Right ventricle myocardium inferior (tissue), 1 donor: ENCODE measurements at regions not wholly inside any gene's neighbourhood (a gene's known extent, or its start where the extent isn't known, plus 50 kb on each side); places are given as distances from the start of the nearest gene placed in this dataset.
A peak's percentile ranks its signal among the peaks of the same experiment; 100 is the strongest.

Experiments
- ATAC-seq: fragments of 200-7000 bp; cut with Tn5 transposase; one replicate; pipeline ENCODE4 v1.9.1; 2020; ENCODE audit warnings: mild to moderate bottlenecking, moderate library complexity
- DNase-seq: peaks from one replicate; pipeline ENCODE4 v3.0.0; 2021; ENCODE audit errors: missing footprints
- intact Hi-C: fragments of 100-400 bp; cut with DNase I; formaldehyde crosslinking; loops from one replicate; pipeline ENCODE4 v1.11.0; 2022
- donor health status: DM: no; HTN: yes; CAD: no; lungs with severe emphysema.

- ATAC-seq = no peak
- no peak for DNase-seq
- intact Hi-C loops = no loop called here
These were observed 49.9 kb upstream of the ATP2B2 start for GRCh38 chr3:10555263-10555662.

GRCh38 chr3:10556312-10556711 lies 50.9 kb upstream of the ATP2B2 start:
- intact Hi-C loops = no loop called here
- no peak for DNase-seq
- ATAC-seq = no peak

GRCh38 chr3:10557250-10557649 lies 51.9 kb upstream of the ATP2B2 start:
- intact Hi-C loops = no loop called here
- DNase-seq = no peak
- no peak for ATAC-seq

- DNase-seq (no peak), ATAC-seq (no peak)
- intact Hi-C loops = no loop called here
These were observed 52.5 kb upstream of the ATP2B2 start for GRCh38 chr3:10557781-10558373.

- intact Hi-C loops = no loop called here
- ATAC-seq (no peak), DNase-seq (no peak)
These were observed 53.4 kb upstream of the ATP2B2 start for GRCh38 chr3:10558736-10559135.

- no peak for DNase-seq
- intact Hi-C loops = no loop called here
- no peak for ATAC-seq
These were observed 54.9 kb upstream of the ATP2B2 start for GRCh38 chr3:10560060-10560861.

- no peak for DNase-seq
- intact Hi-C loops = no loop called here
These were observed 56.0 kb upstream of the ATP2B2 start for GRCh38 chr3:10561162-10561945.

GRCh38 chr3:10561946-10562560 lies 56.7 kb upstream of the ATP2B2 start:
- intact Hi-C loops = no loop called here

More at GRCh38 chr3:10561162-10561945, 56.0 kb upstream of the ATP2B2 start:
- ATAC-seq = no peak

GRCh38 chr3:10563396-10563795 lies 58.0 kb upstream of the ATP2B2 start:
- no peak for ATAC-seq
- intact Hi-C loops = no loop called here

More at GRCh38 chr3:10561946-10562560, 56.7 kb upstream of the ATP2B2 start:
- DNase-seq = no peak
- no peak for ATAC-seq

GRCh38 chr3:10565814-10566213 lies 60.4 kb upstream of the ATP2B2 start:
- intact Hi-C loops = no loop called here
- no peak for DNase-seq
- no peak for ATAC-seq

More at GRCh38 chr3:10563396-10563795, 58.0 kb upstream of the ATP2B2 start:
- DNase-seq = no peak

GRCh38 chr3:10566451-10566850 lies 61.1 kb upstream of the ATP2B2 start:
- DNase-seq (no peak), ATAC-seq (no peak)
- intact Hi-C loops = no loop called here

GRCh38 chr3:10568549-10568948 lies 63.2 kb upstream of the ATP2B2 start:
- DNase-seq (no peak), ATAC-seq (no peak)
- intact Hi-C loops = no loop called here

GRCh38 chr3:10570196-10570946 lies 65.0 kb upstream of the ATP2B2 start:
- DNase-seq (no peak), ATAC-seq (peak; percentile 75)
- intact Hi-C loops = no loop called here

- ATAC-seq (no peak), DNase-seq (no peak)
- intact Hi-C loops = no loop called here
These were observed 68.8 kb upstream of the ATP2B2 start for GRCh38 chr3:10574101-10574620.

GRCh38 chr3:10575601-10576160 lies 70.3 kb upstream of the ATP2B2 start:
- DNase-seq = no peak
- no peak for ATAC-seq
- intact Hi-C loops = no loop called here

GRCh38 chr3:10577486-10577885 lies 72.1 kb upstream of the ATP2B2 start:
- no peak for DNase-seq
- peak; percentile 39 for ATAC-seq
- intact Hi-C loops = no loop called here

- ATAC-seq (no peak), DNase-seq (no peak)
- intact Hi-C loops = no loop called here
These were observed 75.0 kb upstream of the ATP2B2 start for GRCh38 chr3:10580426-10580825.

GRCh38 chr3:10581251-10581650 lies 75.9 kb upstream of the ATP2B2 start:
- ATAC-seq (no peak), DNase-seq (no peak)
- intact Hi-C loops = no loop called here
